Neuronal stem cell (in vitro differentiated cells): ENCODE measurements at regions not wholly inside any gene's neighbourhood (a gene's known extent, or its start where the extent isn't known, plus 50 kb on each side); places are given as distances from the start of the nearest gene placed in this dataset.

Experiments
- DNase-seq: peaks from one replicate; pipeline ENCODE4 v3.0.0-alpha.2; 2013; ENCODE audit warnings: low spot score
- H2AFZ ChIP-seq: one replicate; pipeline ENCODE4 v1.6.1; 2013; ENCODE audit warnings: mild to moderate bottlenecking, low read length, inconsistent platforms
- H2AK5ac ChIP-seq: 2 replicates; pipeline ENCODE4 v1.6.1; 2013; ENCODE audit warnings: low read depth, mild to moderate bottlenecking, inconsistent platforms, low read length, moderate library complexity, mixed read lengths
- H2BK120ac ChIP-seq: 2 replicates; pipeline ENCODE4 v1.6.1; 2013; ENCODE audit warnings: low read depth, mild to moderate bottlenecking, inconsistent platforms, low read length, moderate library complexity, mixed read lengths
- H2BK12ac ChIP-seq: one replicate; pipeline ENCODE4 v1.6.1; 2013; ENCODE audit warnings: low read length, inconsistent platforms
- H2BK15ac ChIP-seq: 2 replicates; pipeline ENCODE4 v1.6.1; 2013; ENCODE audit warnings: mild to moderate bottlenecking, low read length, inconsistent platforms, mixed read lengths
- H2BK5ac ChIP-seq: one replicate; pipeline ENCODE4 v1.6.1; 2013; ENCODE audit warnings: inconsistent platforms, mild to moderate bottlenecking, low read length, moderate library complexity
- H3K14ac ChIP-seq: one replicate; pipeline ENCODE4 v1.6.1; 2013; ENCODE audit warnings: low read length, inconsistent platforms
- H3K18ac ChIP-seq: 2 replicates; pipeline ENCODE4 v1.6.1; 2013; ENCODE audit warnings: low read length, inconsistent platforms
- H3K23ac ChIP-seq: 2 replicates; pipeline ENCODE4 v1.6.1; 2013; ENCODE audit warnings: low read depth, mild to moderate bottlenecking, mixed read lengths, low read length, inconsistent platforms; ENCODE audit not compliant: poor library complexity
- H3K27ac ChIP-seq: replicated peaks from 3 replicates; pipeline ENCODE4 v1.5.1; 2013; ENCODE audit warnings: low read length, inconsistent platforms
- H3K27me3 ChIP-seq, 3 experiments: 2 replicates each; pipeline ENCODE4 v1.6.1; 2013; ENCODE audit warnings: low read length in 3 of 3, mild to moderate bottlenecking in 2 of 3, inconsistent platforms in 1 of 3, low read depth in 1 of 3, mixed read lengths in 1 of 3, moderate library complexity in 1 of 3; ENCODE audit not compliant: control insufficient read depth in 3 of 3, insufficient read depth in 3 of 3
- H3K36me3 ChIP-seq, 2 donors: replicated peaks in 1 of 2; 2 replicates each; pipeline ENCODE4 v1.6.1; 2013; ENCODE audit warnings: low read length in 2 of 2; ENCODE audit not compliant: control insufficient read depth in 2 of 2, insufficient read depth in 2 of 2
- H3K4ac ChIP-seq: 2 replicates; pipeline ENCODE4 v1.6.1; 2013; ENCODE audit warnings: inconsistent platforms, mild to moderate bottlenecking, low read length, moderate library complexity
- H3K4me1 ChIP-seq, 2 donors: 1 replicate in 1 of 2; 2 replicates in 1 of 2; pipeline ENCODE4 v1.6.1; 2013; ENCODE audit warnings: low read length in 2 of 2, low read depth in 1 of 2; ENCODE audit not compliant: control insufficient read depth in 2 of 2, insufficient read depth in 1 of 2
- H3K4me2 ChIP-seq: one replicate; pipeline ENCODE4 v1.6.1; 2013; ENCODE audit warnings: mild to moderate bottlenecking, low read length, inconsistent platforms; ENCODE audit not compliant: insufficient read depth, poor library complexity, severe bottlenecking
- H3K4me3 ChIP-seq, 2 donors: 2 replicates each; pipeline ENCODE4 v1.5.1; 2013; ENCODE audit warnings: low read length in 2 of 2, mild to moderate bottlenecking in 2 of 2, inconsistent platforms in 1 of 2, moderate library complexity in 1 of 2
- H3K79me1 ChIP-seq: one replicate; pipeline ENCODE4 v1.6.1; 2013; ENCODE audit warnings: low read depth, mild to moderate bottlenecking, inconsistent platforms, low read length, moderate library complexity
- H3K9ac ChIP-seq: one replicate; pipeline ENCODE4 v1.6.1; 2013; ENCODE audit warnings: mild to moderate bottlenecking, low read depth, low read length, inconsistent platforms; ENCODE audit not compliant: poor library complexity
- H3K9me3 ChIP-seq, 2 donors: replicated peaks in 1 of 2; 2 replicates each; pipeline versions ENCODE3 to v1.6.1; 2013; ENCODE audit warnings: low read length in 2 of 2, mild to moderate bottlenecking in 2 of 2, inconsistent platforms in 1 of 2, low read depth in 1 of 2, mixed read lengths in 1 of 2, moderate library complexity in 1 of 2; ENCODE audit not compliant: control insufficient read depth in 2 of 2, insufficient read depth in 1 of 2
- H4K8ac ChIP-seq: one replicate; pipeline ENCODE4 v1.6.1; 2013; ENCODE audit warnings: low read depth, mild to moderate bottlenecking, inconsistent platforms, low read length, moderate library complexity
- H4K91ac ChIP-seq: one replicate; pipeline ENCODE4 v1.6.1; 2013; ENCODE audit warnings: low read length, low read depth, mild to moderate bottlenecking, inconsistent platforms; ENCODE audit not compliant: poor library complexity
- WGBS, 2 donors: extraction: QIAGEN DNeasy Blood & Tissue Kit; methylation state at CpG; one replicate each; pipeline ENCODE4 v1.1.7; 2013; ENCODE audit warnings: missing lambda C conversion rate in 2 of 2, mixed read lengths in 1 of 2; ENCODE audit not compliant: insufficient read length in 2 of 2, insufficient replicate concordance in 1 of 2; ENCODE audit errors: extremely low coverage in 2 of 2; 5-methylcytosine and 5-hydroxymethylcytosine counted together

GRCh38 chr6:56790414-56790813 is 147.7 kb upstream of the DST start:
- no peak overlapping the region for H3K23ac ChIP-seq
- H2AK5ac ChIP-seq, result no peak overlapping the region
- no peak overlapping the region for H2BK120ac ChIP-seq
- no peak overlapping the region for H4K8ac ChIP-seq
- no peak overlapping the region for H3K4ac ChIP-seq
- H3K27me3 ChIP-seq, result no peaks in the 10 kb centered on the region
- H3K79me1 ChIP-seq, result peaks cover 2% of the 10 kb centered on the region
- no peak overlapping the region for H3K9ac ChIP-seq
- no peak overlapping the region for H4K91ac ChIP-seq
- H3K9me3 ChIP-seq, result no peaks in the 10 kb centered on the region
- no peak overlapping the region for H2AFZ ChIP-seq
- DNase-seq, result no peak
- no peak overlapping the region for H2BK12ac ChIP-seq
- no peak overlapping the region for H3K27ac ChIP-seq
- no peak overlapping the region for H3K4me2 ChIP-seq
- H3K18ac ChIP-seq, result no peak overlapping the region
- no peak overlapping the region for H3K14ac ChIP-seq
- no peak overlapping the region for H2BK15ac ChIP-seq
- H3K4me1 ChIP-seq, result peaks cover 3 to 6% of the 10 kb centered on the region in 2 donors
- H2BK5ac ChIP-seq, result no peak overlapping the region
- H3K36me3 ChIP-seq, result peaks cover 0 to 1% of the 10 kb centered on the region in 2 donors
- H3K4me3 ChIP-seq, result no peak overlapping the region

- H3K9ac ChIP-seq, result no peak overlapping the region
- H3K27me3 ChIP-seq, result no peaks in the 10 kb centered on the region
- H2BK5ac ChIP-seq, result no peak overlapping the region
- no peak overlapping the region for H3K18ac ChIP-seq
- no peak overlapping the region for H3K4me3 ChIP-seq
- H3K79me1 ChIP-seq, result peaks cover 2% of the 10 kb centered on the region
- peaks cover 3 to 6% of the 10 kb centered on the region in 2 donors for H3K4me1 ChIP-seq
- H2AFZ ChIP-seq, result no peak overlapping the region
- no CpG with 5 or more reads among the region's 2 CpGs for WGBS, 2 donors
- H2BK15ac ChIP-seq, result no peak overlapping the region
- DNase-seq, result no peak
- no peak overlapping the region for H2BK12ac ChIP-seq
- no peak overlapping the region for H4K91ac ChIP-seq
- no peak overlapping the region for H3K23ac ChIP-seq
- H4K8ac ChIP-seq, result no peak overlapping the region
- no peak overlapping the region for H2AK5ac ChIP-seq
- no peaks in the 10 kb centered on the region for H3K9me3 ChIP-seq
- no peak overlapping the region for H2BK120ac ChIP-seq
- H3K27ac ChIP-seq, result no peak overlapping the region
- H3K36me3 ChIP-seq, result peaks cover 0 to 1% of the 10 kb centered on the region in 2 donors
- no peak overlapping the region for H3K14ac ChIP-seq
- H3K4ac ChIP-seq, result no peak overlapping the region
- H3K4me2 ChIP-seq, result no peak overlapping the region
Observed at GRCh38 chr6:56789879-56790278, 147.2 kb upstream of the DST start.

- no peak for DNase-seq
- Histone ChIP-seq H3K9ac (no peak overlapping the region), H3K4me2 (no peak overlapping the region), H3K18ac (no peak overlapping the region), H4K91ac (no peak overlapping the region), H2BK120ac (no peak overlapping the region), H2BK15ac (no peak overlapping the region), H3K9me3 (no peaks in the 10 kb centered on the region), H2BK5ac (no peak overlapping the region), H3K79me1 (peaks cover 2% of the 10 kb centered on the region), H3K4me3 (no peak overlapping the region), H3K4me1 (peaks cover 0 to 1% of the 10 kb centered on the region in 2 donors), H3K27me3 (no peaks in the 10 kb centered on the region), H4K8ac (no peak overlapping the region), H3K27ac (no peak overlapping the region), H3K4ac (no peak overlapping the region), H2AK5ac (no peak overlapping the region), H3K14ac (no peak overlapping the region), H3K36me3 (peaks cover 0 to 1% of the 10 kb centered on the region in 2 donors), H3K23ac (no peak overlapping the region), H2BK12ac (no peak overlapping the region), H2AFZ (no peak overlapping the region)
- no CpG with 5 or more reads among the region's 1 CpG for WGBS, 2 donors
Observed at GRCh38 chr6:56789342-56789741, 146.7 kb upstream of the DST start.

GRCh38 chr6:56787209-56787608 is 144.5 kb upstream of the DST start:
- no peak overlapping the region for H3K14ac ChIP-seq
- H3K9ac ChIP-seq, result no peak overlapping the region
- H3K27ac ChIP-seq, result no peak overlapping the region
- no peaks in the 10 kb centered on the region for H3K9me3 ChIP-seq
- H4K91ac ChIP-seq, result no peak overlapping the region
- no peak overlapping the region for H3K23ac ChIP-seq
- no peak overlapping the region for H2BK120ac ChIP-seq
- no peak overlapping the region for H3K18ac ChIP-seq
- H3K4me3 ChIP-seq, result no peak overlapping the region
- H2BK5ac ChIP-seq, result no peak overlapping the region
- H2BK12ac ChIP-seq, result no peak overlapping the region
- no peaks in the 10 kb centered on the region for H3K27me3 ChIP-seq
- H2AK5ac ChIP-seq, result no peak overlapping the region
- no peak overlapping the region for H4K8ac ChIP-seq
- DNase-seq, result no peak
- no peak overlapping the region for H2AFZ ChIP-seq
- H3K4ac ChIP-seq, result no peak overlapping the region
- no CpG with 5 or more reads among the region's 1 CpG for WGBS, 2 donors
- H3K36me3 ChIP-seq, result peaks cover 0 to 1% of the 10 kb centered on the region in 2 donors
- H3K4me1 ChIP-seq, result no peaks in the 10 kb centered on the region
- H3K79me1 ChIP-seq, result no peaks in the 10 kb centered on the region
- H3K4me2 ChIP-seq, result no peak overlapping the region
- H2BK15ac ChIP-seq, result no peak overlapping the region
